ENCODE measurements at regions not wholly inside any gene's neighbourhood (a gene's known extent, or its start where the extent isn't known, plus 50 kb on each side); places are given as distances from the start of the nearest gene placed in this dataset.

- TF ChIP-seq, protein P1, sequence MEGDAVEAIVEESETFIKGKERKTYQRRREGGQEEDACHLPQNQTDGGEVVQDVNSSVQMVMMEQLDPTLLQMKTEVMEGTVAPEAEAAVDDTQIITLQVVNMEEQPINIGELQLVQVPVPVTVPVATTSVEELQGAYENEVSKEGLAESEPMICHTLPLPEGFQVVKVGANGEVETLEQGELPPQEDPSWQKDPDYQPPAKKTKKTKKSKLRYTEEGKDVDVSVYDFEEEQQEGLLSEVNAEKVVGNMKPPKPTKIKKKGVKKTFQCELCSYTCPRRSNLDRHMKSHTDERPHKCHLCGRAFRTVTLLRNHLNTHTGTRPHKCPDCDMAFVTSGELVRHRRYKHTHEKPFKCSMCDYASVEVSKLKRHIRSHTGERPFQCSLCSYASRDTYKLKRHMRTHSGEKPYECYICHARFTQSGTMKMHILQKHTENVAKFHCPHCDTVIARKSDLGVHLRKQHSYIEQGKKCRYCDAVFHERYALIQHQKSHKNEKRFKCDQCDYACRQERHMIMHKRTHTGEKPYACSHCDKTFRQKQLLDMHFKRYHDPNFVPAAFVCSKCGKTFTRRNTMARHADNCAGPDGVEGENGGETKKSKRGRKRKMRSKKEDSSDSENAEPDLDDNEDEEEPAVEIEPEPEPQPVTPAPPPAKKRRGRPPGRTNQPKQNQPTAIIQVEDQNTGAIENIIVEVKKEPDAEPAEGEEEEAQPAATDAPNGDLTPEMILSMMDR (IDR thresholded peaks at IDR 0.05; ENCODE audit: low read depth, low read length): no peak
- H3K4me3 ChIP-seq (ENCODE audit: low read depth, low read length): no peak overlapping the region
Measured at GRCh38 chr4:17068891-17069290, 170.4 kb upstream of the LDB2 start.

DNA sequence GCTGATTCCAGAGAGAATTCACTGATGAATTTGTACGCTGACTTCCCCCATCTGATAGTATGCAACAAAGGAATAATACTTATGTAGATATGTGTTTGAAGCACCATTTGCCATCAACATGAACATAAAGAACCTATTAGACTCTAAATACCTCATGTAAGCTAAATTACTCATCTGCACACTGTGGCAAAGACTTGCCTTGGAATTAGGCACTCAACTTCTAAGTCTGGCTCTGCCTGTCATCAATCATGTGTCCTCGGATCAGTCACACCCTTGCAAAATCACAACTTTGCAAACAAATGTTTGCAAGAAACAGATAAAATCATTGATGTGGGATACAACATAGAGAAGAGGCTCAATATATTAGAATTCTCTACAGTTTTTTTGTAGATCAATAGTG lies 169.9 kb upstream of the LDB2 start:
- TF ChIP-seq, protein P1 (IDR thresholded peaks at IDR 0.05; ENCODE audit: low read depth, low read length): no peak
- no peak overlapping the region for H3K4me3 ChIP-seq (ENCODE audit: low read depth, low read length)

DNA sequence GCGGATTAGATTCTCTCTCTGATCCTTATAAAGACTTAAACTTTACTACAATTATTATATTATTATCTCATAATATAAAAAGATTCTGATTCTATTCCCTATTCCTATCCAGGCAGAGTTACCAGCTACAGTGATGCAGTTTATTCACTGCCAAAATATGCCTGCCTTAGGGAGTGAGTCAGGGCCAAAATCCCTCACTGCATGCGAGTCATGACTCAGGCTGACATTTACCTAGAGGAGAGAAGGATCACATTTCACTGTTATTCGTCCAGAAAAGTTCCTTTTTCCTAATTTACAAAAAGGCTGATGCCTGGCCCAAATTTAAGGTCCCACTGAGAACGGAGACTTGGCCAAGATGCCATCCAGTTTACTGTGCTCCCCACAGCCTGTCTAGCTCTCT lies 168.5 kb upstream of the LDB2 start:
- no peak overlapping the region for H3K4me3 ChIP-seq (ENCODE audit: low read depth, low read length)
- TF ChIP-seq, protein P1 (IDR thresholded peaks at IDR 0.05; ENCODE audit: low read depth, low read length): no peak

DNA sequence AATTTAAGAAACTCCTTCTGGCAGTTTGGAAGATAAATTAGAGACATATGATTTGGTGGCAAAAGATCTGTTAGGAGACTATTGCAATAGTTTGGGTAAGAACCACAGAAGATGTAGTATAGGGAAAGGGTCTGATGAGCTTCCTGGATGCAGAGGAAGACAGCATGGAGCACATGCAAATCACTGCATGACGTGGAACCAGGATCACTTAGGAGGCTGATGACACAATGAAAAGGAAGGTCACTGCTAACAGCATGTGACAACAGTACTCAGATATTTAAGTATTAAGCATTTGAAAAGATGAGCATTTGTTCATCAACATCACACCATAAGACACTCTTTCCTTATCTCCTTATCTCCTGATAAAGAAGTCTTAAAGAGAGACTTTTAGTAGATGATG lies 167.8 kb upstream of the LDB2 start:
- H3K4me3 ChIP-seq (ENCODE audit: low read depth, low read length): no peak overlapping the region
- TF ChIP-seq, protein P1 (IDR thresholded peaks at IDR 0.05; ENCODE audit: low read depth, low read length): no peak

DNA sequence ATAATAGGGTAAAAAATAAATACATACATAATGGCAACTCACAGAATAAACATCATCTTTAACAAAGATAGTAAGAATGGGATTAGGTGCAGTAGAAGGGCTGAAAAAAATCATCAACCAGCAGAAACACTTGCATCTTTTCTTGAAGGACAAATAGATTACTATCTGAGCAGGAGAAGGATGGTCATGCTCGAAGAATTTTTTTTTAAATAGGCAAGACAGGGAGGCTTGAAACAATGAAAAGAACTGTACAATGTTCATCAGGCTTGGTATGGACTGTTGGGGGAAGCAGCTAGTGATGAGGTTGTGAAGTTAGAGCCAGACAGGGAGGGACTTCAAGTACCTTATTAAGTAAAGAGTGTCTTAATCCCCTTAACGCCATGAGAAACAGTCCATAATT lies 167.4 kb upstream of the LDB2 start:
- H3K4me3 ChIP-seq (ENCODE audit: low read depth, low read length): no peak overlapping the region
- TF ChIP-seq, protein P1 (IDR thresholded peaks at IDR 0.05; ENCODE audit: low read depth, low read length): no peak

DNA sequence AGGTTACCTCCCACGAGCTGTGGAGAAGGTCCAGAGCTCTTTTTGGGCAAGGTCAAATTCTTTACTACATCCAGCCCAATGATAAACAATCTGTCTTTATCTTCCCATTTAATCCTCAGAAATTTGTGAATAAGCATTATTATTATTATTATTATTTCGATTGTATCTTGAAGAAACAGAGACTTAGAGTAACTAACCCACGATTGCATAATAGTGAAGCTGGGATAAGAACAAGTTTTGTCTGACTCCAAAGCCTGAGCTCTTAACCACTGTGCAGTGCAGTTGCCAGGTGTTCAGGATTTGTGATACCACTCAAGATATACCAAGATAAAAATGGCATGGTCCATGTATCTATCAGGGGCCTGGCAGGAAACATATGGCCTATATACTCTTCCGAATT lies 166.5 kb upstream of the LDB2 start:
- H3K4me3 ChIP-seq (ENCODE audit: low read depth, low read length): no peak overlapping the region
- TF ChIP-seq, protein P1 (IDR thresholded peaks at IDR 0.05; ENCODE audit: low read depth, low read length): no peak

- TF ChIP-seq, protein P1 (IDR thresholded peaks at IDR 0.05; ENCODE audit: low read depth, low read length): no peak
- no peak overlapping the region for H3K4me3 ChIP-seq (ENCODE audit: low read depth, low read length)
Measured at GRCh38 chr4:17063888-17064287, 165.4 kb upstream of the LDB2 start.

Measured in WI38 (cell line).